ENCODE measurements at regions not wholly inside any gene's neighbourhood (a gene's known extent, or its start where the extent isn't known, plus 50 kb on each side); places are given as distances from the start of the nearest gene placed in this dataset.

DNA sequence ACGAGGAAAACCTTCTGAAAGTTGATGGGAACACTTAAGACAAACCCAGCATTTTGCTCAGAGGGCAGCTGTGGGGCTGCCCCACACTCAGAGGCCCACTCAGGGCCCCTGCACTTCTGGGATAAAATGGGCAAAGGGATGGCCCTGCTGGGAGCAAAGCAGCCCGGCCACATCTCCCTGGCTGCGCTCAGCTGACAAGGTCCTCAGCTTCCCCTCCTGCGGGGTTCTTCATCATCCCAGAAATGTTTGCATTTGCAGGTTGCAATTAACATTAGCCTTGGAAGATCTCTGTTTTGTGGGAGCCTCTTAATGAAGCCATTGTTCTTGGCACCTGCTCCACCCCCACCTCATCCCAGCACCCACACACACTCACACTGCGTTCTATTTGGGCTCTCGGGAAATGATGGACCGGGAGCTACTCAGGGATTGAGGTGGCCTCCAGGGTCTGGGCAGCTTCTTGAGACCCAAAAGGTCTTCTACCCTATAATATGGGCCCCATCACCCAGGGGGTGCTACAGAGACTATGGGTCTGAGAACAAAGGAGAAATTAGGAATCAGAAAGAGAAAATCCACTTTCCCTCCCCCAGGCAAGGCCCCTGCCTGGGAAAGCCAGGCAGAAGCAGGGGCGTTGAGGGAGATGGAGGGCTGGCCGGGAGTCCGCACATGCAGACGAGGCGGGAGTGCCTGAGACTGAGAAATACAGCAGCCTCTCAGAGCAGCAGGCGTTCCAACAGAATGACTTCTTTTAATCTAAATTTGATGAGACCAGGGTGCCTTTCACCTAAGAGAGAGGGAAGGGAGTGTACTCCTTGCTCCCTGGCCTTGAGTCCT lies 53.7 kb upstream of the RPL38 start:
- no peak overlapping the region for H3K4me2 ChIP-seq (ENCODE audit: low read length)
- no TSS peak for BruUV-seq (replicated peaks)
- H3K36me3 ChIP-seq (ENCODE audit: control insufficient read depth in 1 of 2, insufficient read depth in 2 of 2, low read length in 2 of 2), result no peaks in the 10 kb centered on the region
- no peak overlapping the region for H3K4me3 ChIP-seq (replicated peaks in 1 of 2; ENCODE audit: low read depth in 1 of 2, low read length in 2 of 2)
- H3K79me2 ChIP-seq (ENCODE audit: insufficient read depth, low read length), result no peaks in the 10 kb centered on the region
- ChIA-PET RAD21 (ENCODE audit: low non-redundant PET in 1 of 2, low total read pairs in 2 of 2, uncharacterized antibody in 2 of 2, unreplicated experiment in 2 of 2) (no interaction called here), POLR2A (no interaction called here), CTCF (no interaction called here)
- H4K20me1 ChIP-seq (ENCODE audit: insufficient read depth), result no peaks in the 10 kb centered on the region
- no peak for ATAC-seq
- no peak overlapping the region for H2AFZ ChIP-seq (ENCODE audit: low read depth, low read length, poor library complexity, severe bottlenecking)
- H3K9me3 ChIP-seq (ENCODE audit: control insufficient read depth in 1 of 2, insufficient read depth in 1 of 2, low read depth in 1 of 2, low read length in 2 of 2), result no peaks in the 10 kb centered on the region
- H3K9me2 ChIP-seq (ENCODE audit: insufficient read depth), result no peaks in the 10 kb centered on the region
- intact Hi-C loops (cut with micrococcal nuclease), result no loop called here
- peaks cover 10 to 19% of the 10 kb centered on the region in 2 experiments for H3K4me1 ChIP-seq (ENCODE audit: control insufficient read depth in 1 of 2, insufficient read depth in 2 of 2, low read length in 2 of 2)
- no peak overlapping the region for H3K27ac ChIP-seq (ENCODE audit: low read depth, low read length)
- no peak for DNase-seq (ENCODE audit: low read depth, low spot score)
- H3K9ac ChIP-seq (ENCODE audit: low read length), result no peak overlapping the region
- peaks cover 3% of the 10 kb centered on the region; the same call in 1 of the 2 replicates for H3K27me3 ChIP-seq (ENCODE audit: insufficient read depth, low read length)
- no peak for TF ChIP-seq FOSL1 (IDR thresholded peaks at IDR 0.05; ENCODE audit: low read depth)
- no peak for TF ChIP-seq ELF1 (IDR thresholded peaks at IDR 0.05; ENCODE audit: borderline replicate concordance, low read depth)
- TF ChIP-seq CEBPB (IDR thresholded peaks at IDR 0.05; ENCODE audit: low read depth), result no peak
- no peak for TF ChIP-seq ZFX (IDR thresholded peaks at IDR 0.05)
- no peak for TF ChIP-seq SP1 (IDR thresholded peaks at IDR 0.05; ENCODE audit: low read depth)
- no peak for TF ChIP-seq MAX (IDR thresholded peaks at IDR 0.05)
- TF ChIP-seq JUND (IDR thresholded peaks at IDR 0.05), result no peak
- TF ChIP-seq CTCF (IDR thresholded peaks at IDR 0.05 in 2 of 3, conservative IDR thresholded peaks at IDR 0.05 in 1 of 3; ENCODE audit: borderline replicate concordance in 1 of 3, insufficient read depth in 1 of 3, low read depth in 2 of 3, low read length in 2 of 3), result no peak
- no peak for TF ChIP-seq YY1 (IDR thresholded peaks at IDR 0.05; ENCODE audit: extremely low read depth, insufficient replicate concordance, low read depth, low read length)
- no peak for TF ChIP-seq EGR1 (IDR thresholded peaks at IDR 0.05; ENCODE audit: low read depth)
- TF ChIP-seq SRF (IDR thresholded peaks at IDR 0.05; ENCODE audit: low read depth), result no peak
- no peak for TF ChIP-seq EZH2 (IDR thresholded peaks at IDR 0.05)
- no peak for TF ChIP-seq TCF7L2 (IDR thresholded peaks at IDR 0.05; ENCODE audit: borderline replicate concordance, extremely low read depth, insufficient read depth, insufficient read length)

All from HCT116 (cell line).